ENCODE measurements at regions not wholly inside any gene's neighbourhood (a gene's known extent, or its start where the extent isn't known, plus 50 kb on each side); places are given as distances from the start of the nearest gene placed in this dataset.

DNA sequence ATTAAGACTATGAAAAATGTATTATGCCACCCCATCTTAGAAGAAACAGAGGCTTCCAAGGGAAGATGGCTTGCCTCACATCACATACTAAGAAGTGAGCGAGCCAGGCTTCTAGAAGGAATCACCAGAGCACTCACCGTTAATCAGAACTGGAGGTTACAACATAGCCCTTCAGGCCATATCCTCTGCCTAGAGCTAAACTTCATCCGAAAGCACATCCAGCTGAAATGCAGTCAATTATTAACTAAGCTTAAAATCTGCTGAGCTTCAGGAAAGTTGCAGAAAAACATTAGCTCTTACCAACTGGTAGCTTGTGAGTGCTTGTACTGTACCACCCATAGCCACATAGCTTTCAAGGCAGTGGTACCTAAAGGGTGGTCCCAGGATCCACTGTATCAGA lies 483.2 kb downstream of the TBL1XR1 start:
- DNase-seq = no peak

DNA sequence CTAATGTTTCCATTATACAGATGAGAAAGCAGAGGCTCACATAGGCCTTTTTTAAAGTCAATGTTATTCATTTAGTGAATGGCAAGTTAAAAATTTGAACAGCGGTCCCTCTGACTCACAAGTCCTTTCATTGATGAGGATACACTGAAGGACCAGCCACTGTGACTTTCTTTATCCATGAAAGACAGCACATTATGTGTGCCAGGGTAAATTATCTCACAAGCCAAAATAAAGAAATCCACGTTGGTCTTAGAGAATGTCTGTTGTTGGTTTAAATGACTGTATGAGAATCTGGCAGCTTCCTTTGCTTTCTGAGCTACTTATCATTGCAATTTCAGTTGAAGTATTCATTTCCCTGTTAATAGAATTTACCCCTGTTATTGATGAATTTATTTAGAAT lies 485.1 kb downstream of the TBL1XR1 start:
- DNase-seq = no peak

DNA sequence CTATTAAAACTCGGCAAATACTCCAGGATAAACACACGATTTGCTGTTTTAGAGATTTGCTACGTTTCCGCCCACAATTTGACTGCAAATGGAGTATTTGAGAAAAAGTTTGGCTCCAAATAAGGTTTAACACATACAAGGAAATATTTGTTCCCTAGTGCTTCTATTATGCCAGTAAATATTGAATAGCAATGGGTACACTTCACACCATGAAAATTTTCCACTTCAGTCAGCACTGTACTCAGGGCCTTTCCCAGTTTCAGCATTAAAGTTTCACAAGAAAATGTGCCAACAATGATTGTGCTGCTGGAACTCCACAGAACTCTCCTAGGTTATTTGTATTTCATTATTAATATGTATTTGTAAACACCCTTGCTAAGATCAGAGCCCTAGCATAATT lies 498.0 kb downstream of the TBL1XR1 start:
- no peak for DNase-seq

DNA sequence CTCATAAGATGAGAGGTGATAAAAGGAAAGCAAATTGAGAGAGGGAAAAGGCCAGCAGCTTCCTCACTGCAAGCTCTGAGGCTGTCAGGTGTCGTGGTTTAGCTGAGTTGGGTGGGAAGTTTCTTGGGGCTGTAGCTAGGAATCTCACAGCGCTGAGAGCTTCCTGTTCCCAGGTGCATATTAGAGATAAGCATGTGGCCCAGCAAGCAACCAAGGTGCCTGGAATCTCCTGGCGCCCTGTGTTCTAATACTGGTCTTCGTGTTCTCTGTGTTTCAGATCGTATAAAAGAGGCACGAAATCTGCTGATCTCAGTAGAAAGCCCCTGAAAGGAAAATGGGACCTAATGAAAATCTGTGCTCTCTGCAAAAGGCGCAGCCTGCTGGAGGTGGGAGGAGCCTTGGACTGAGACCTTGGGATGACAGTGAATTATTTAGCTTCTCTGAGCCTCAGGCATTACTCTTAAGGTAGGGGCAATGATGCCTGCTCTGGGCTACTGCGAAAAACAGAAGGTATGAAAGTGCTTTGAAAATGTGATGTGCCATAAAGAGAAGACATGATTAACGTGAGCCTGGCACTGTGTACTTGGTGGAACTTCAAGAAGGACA lies 499.9 kb downstream of the TBL1XR1 start:
- DNase-seq = no peak

DNA sequence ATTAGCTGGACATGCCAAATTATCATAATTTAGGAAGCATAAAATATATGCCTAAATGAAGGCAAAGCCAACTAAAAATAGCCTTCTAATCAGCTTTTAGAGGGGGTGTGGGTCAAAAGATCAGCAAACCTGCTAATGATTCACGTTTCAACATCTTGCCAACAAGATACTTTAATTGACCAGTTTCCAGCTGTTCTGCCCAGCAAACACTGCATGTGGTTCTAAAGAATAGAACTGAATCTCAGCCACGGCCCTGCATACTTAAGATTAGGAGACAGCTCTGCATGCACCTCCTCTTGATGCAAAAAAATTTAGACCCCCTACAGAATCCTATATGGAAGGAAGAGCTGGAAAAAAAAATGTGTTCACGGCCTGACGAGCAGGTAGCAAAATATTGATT lies 500.5 kb downstream of the TBL1XR1 start:
- DNase-seq = no peak

DNA sequence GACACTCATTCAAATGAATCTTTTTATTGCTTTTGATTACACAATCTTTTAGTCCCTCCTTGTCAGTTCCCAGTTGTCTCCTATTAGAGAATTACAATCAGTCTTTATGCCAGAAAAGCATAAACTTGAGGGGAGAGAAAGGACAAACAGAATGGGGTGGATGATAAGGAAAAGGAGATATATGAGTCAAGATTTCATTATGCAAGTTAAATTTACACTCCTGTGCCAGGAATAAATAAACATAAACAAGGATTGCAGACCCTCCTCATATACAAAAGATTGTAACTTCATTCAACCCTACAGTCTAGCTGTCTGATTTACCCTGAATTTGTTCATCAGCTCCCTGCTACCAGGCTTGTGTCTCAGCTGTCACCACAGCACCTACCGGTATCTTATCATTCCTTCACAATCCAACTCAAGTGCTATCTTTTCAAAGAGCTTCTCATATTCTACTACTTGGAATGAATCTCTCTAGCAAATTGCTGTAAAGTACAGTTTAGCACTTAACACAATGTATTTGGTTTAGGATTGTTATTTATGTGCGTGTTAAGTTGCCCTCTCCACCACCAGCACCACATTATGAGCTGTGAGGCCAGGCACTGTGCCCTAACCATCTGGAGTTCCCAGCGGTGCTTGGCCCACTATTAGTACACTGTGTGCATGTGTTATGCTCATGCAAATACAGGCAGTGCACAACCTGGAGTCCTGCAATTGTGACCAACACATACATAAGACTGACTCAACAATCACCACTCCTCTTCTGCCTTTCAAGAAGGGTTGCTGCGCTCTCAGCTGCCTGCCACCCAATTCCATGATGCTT lies 504.1 kb downstream of the TBL1XR1 start:
- no peak for DNase-seq

DNA sequence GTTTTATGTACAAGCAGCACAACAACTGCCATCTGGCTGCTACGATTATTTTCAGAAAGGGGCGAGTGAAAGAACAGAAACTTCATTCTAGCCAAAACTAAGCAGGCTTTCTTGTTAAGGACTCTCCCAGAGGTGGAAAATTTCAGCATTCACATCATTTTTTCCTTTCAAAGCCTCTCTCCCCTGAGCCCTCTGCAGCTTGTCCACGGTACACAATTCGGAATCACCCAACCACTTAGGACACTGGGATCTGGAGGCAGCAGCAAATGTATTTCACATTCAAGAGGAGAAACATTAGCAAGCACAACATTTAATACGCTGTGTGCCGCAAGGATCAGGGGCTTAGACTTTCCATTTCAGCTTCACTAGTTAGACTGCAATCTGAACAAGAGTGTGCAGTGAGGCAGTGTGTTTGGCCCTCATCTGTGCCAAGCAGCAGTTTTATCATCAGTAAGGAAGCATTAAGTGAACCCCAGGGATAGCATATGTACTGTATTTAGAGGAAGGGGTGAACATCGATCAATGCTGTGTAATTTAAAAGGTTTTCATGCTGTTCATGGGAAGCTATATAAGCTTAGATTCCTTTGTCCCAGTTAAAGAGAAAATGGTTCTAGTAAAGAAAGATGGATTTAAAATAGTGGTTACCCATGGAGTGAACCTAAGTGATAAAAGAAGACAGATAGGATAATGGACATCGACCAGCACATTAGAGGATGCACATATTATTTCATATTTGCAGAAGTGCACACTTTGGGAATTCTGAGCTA lies 504.9 kb downstream of the TBL1XR1 start:
- DNase-seq = peak; percentile 76

DNA sequence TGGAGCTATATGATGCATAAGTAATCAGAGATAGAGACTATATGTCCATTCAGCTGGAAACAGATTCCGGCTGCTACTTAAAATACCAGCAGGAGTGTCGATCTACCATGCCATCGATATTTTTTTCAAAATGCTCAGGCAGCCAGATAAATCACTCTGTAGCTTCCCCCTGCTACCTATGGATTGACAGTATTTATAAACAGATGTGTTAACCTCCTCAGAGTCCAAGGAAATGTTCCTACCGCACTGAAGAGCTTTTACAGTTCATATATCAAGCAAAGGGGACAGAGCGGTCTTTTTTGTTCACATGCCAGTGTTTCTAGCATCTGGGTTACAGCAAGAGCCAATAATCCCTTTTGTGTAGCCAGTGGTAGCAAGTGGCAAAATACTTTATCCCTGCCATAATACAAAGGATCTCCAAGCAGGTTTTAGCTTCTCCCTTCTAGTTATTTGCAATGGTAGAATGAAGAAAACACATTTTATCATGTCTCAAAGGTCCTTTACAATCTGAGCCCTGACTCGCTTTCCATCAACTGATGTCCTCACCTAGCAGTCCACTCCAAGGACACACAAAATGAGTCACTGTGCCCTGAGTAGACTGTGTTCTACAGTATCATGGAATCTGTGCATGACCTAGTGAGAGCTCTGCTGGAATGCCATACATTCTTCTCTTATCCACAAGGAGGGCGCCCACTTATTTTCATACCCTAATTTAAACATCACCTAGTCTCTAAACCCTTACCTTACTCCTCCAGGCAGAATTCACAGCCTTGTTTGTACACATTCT lies 507.0 kb downstream of the TBL1XR1 start:
- no peak for DNase-seq

DNA sequence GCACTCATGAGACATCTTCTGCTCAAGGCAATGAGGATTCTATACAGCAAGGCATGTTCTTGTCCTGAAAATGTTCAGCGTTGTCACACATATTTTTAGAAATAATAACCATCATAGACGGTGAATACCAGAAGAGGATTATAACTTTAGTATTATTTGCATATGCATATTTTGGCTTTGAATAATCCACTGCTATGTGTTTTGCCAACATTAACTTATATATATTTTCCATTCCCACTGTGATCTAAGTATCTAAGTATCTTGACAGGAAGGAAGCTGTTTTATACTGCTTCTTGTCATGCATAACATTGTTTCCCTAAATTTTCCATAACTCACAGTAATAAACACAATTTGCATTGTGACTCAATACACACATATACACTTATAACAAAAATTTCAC lies 509.5 kb downstream of the TBL1XR1 start:
- no peak for DNase-seq

DNA sequence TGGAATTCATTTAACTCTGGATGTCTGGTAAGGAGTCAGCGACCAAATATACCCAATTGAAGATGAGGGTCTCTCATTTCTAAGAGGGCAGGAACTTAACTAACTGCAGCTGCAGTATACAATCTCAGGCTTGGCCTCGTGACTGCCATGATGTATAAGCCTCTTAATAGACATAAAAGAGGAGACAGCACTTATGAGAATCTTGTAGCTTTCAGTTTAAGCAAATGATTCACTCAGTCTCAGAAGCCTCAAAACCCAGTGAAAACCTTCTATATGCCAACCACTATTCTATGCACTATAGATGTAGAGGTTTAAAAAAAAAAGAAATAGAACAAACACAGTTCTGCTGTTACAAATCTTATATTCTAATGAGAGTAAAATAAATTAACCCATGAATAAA lies 513.9 kb downstream of the TBL1XR1 start:
- no peak for DNase-seq

DNA sequence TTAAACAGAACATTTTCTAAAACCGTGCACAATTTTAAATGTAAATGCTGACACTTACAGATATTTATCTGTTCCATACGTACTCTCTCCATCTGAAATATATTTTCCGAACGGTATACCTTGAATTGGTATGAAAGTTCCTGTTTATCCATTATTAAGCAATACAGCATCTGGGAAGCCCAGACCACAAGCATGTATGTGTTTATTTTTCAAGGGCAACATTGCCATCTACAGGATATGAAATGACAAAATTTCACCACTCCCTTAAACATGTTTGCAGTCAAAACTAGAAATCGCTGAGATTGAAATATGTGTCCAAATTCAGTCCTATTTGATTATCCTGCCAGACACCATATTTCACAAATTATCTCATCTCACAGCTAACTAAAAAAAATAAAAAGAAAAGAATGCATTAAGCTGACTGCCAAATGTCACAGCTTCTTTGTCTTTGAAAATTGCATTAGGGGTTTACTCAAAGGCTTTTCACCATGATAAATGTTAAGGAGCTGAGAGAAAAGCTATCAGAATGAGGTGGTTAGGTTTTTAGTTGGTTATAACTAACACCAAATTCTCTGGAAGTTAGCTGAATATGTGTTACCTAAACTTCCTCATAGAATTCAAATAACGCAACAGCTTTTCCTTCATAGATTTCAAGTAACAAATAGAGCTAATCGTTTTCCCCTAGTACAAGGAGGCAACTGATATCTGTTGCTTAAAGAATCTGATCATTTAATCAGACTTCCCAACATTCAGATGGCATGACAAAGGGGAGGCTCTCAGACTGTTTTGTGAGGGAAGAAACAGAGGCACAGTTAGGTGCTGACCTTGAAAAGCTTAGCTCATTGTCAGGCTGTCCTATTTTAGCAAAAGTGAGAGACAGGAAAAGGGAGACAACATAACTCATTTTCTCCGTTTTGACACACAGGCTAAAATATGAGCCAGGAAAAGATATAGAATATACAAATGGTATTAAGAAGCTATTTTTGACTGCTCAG lies 533.1 kb downstream of the TBL1XR1 start:
- DNase-seq = peak; percentile 61

DNA sequence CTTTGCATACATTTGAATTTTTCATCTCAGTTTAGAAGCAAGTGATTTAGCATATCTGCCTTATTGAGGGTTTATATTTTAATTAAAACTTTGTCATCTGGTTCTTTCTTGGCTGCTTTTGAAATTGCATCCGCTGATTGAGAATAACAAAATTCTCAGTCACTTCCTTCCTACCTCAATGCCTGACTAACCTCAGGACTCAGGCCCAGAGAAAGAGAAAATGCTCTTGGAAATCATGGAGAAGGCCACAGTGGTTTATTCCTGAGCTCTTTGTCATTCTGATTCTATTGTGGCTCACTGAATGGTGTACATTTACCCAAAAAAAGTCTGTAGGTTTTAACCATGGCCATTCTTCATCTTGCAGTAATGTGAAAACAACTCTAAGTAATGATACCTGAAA lies 533.9 kb downstream of the TBL1XR1 start:
- DNase-seq = no peak

DNA sequence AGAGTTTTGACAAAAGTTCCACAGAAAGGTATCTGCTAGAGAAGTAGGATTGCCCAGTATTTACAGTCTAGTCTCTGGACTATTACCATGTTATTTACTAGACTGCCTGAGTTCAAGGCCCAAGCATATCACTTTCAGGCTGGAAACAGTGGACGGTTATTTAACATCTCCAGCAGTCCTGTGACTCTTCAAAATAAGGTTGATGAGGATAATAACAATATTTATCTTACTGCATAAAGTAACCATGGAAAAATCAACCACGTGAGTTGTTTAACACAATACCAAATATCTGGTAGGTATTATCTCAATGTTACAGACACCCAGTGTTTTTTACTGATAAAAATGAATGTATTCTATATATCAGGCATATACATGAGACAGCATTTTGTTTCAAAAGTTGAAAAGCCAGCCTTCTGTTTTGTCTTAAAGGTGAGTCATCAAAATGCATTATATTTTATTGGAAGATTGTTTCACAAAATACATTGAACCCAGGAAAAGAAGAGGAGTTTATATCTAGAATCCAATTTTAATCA lies 535.8 kb downstream of the TBL1XR1 start:
- DNase-seq = no peak

DNA sequence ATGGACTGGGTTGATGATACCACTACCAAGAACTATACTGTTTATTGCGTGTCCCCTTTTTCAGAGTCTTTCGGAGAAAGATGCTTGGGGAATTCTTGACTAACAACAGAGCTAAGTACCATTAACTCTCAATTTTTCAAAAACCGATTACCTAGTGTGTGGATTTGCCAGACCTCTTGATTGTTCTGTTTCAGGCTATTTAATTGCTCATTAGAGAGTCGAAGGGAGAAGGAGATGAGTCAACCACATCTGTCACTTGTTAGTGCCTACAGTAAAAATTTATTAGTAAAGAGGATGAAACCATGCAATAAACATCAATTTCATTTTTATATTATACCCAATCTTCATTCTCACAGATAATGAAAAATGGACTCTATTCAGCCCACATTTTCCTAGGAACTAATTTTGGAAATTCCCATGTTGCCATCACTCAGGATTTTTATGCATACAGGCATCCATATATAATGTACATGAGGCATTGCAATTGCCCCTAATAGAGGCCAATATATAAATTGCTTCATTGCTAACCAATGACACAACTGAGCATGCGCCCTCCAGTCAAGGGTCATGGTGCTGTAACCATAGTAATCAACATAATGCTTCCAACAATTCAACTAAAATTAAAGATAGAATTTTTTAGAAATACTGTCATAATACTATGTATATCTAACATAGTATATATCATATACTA lies 541.7 kb downstream of the TBL1XR1 start:
- no peak for DNase-seq

DNA sequence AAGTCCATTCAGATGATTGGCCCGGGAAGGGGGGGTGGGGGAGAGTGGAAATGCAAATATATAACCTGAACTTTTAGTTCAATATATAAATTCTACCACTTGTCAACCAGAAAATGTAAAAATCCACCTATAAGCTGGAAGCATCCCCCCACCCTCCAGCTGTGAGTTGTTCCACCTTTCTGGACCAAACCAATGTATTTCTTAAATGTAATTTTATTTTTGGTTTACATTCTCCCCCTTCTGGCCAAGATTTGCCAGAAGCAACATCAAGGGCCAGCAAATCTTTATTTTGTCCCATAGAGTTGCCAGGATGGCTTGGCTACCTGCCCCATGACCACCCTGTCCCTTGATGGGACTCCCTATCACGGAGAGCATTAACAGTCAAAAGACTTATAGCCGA lies 545.7 kb downstream of the TBL1XR1 start:
- DNase-seq = no peak

DNA sequence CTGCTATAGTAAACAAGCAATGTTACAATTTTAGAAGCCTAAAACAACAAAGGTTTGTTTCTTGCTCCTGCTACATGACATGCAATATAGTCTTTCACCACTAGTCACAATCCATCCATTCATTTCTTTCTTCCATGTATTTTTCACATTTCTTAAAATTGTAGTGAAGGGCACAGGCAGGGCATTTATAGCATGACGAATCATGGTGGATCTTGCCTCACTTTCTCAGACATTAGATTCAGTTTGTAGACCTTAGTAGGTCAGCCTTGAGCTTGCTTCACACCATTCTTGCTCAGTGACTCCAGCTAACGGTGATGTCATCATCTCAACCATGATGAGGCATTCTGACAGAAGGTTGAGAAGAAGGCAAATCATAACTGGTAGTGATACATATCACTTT lies 546.8 kb downstream of the TBL1XR1 start:
- no peak for DNase-seq

DNA sequence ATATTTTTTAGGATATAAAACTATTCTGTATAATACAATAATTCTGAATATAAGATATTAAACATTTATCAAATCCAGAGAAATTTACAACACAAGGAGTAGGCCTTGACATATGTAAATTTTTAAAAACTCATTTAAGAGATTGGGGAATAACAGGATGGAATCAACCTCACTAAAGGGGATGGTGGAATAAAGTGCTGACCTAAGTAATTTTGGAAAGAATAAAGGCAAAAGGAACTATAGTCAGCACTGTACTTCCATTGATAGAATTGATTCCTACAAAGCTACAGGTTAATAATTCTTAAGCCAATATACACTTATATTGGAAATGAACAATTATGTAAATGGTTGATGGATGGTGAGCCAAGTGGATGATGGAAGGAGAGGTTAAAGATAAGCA lies 549.3 kb downstream of the TBL1XR1 start:
- DNase-seq = no peak

DNA sequence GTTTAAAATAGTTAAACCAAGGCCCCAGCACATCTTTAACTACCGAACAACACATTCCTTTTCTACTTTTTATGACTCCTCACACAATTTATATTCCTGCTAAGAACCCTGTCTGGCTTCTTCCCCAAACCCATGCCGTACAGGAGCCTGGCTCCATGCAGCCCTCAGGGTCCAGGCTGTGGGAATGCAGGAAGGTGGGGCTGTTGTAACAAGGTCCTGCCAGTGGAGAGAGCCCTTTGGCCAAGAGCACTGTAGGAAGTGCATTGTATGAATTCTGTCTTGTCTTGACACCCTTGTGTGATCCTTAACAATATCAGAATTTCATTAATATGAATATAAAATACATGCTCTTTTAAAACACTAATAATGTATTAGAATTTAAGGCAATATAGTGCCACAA lies 563.8 kb downstream of the TBL1XR1 start:
- no peak for DNase-seq

DNA sequence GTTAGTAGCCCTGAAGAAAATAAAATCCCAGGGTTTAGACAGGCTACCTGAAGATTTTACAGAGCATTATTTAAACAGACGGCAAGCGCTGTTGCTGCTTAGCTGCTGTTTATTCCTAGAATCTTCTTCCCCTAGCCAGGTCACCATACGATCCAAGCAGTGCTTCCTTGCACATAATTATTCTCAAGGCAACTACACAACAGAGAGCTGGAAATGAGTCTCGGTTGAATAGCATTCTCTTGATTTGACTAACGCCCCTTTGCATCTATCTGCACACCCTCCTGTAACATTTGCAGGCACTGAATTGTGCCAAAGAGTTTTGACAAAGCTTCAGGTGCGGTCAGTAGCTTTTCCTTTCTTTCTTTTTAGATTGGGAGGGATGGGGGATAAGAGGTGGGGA lies 564.4 kb downstream of the TBL1XR1 start:
- DNase-seq = no peak

DNA sequence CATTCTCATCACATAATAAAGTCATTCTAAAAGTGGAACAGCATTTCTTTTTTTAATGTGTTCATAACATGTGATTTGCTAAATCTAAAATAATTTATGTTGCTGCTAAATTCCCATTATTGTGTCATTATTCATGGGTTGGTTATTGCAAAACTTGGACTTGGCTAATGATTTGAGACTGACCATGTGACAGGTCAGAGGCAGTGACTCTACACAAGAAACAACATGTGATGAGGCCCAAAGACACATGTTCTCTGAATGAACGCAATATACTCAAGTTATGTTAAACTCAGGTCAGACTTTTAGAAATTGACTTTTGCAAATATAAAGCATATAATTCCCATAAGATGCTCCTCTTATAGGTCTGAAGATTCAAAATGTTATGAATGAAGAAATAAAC lies 566.1 kb downstream of the TBL1XR1 start:
- DNase-seq = no peak
